ENCODE measurements at regions not wholly inside any gene's neighbourhood (a gene's known extent, or its start where the extent isn't known, plus 50 kb on each side); places are given as distances from the start of the nearest gene placed in this dataset.

- TF ChIP-seq POLR2AphosphoS5 (IDR thresholded peaks at IDR 0.05): no peak
- TF ChIP-seq CTCF (IDR thresholded peaks at IDR 0.05; ENCODE audit: poor library complexity, severe bottlenecking): no peak
- no peak for TF ChIP-seq EZH2 (IDR thresholded peaks at IDR 0.05; ENCODE audit: borderline replicate concordance, insufficient read depth, low read length, poor library complexity, severe bottlenecking)
- TF ChIP-seq MXI1 (conservative IDR thresholded peaks at IDR 0.05; ENCODE audit: poor library complexity, severe bottlenecking): no peak
- no peak for TF ChIP-seq RAD21 (conservative IDR thresholded peaks at IDR 0.05)
- no peak for TF ChIP-seq SMC3 (conservative IDR thresholded peaks at IDR 0.05; ENCODE audit: poor library complexity)
- no peak for TF ChIP-seq REST (IDR thresholded peaks at IDR 0.05; ENCODE audit: borderline replicate concordance)
- no peak for TF ChIP-seq EP300 (conservative IDR thresholded peaks at IDR 0.05; ENCODE audit: poor library complexity, severe bottlenecking)
Measured at GRCh38 chr3:20769430-20769829, 583.4 kb upstream of the SGO1 start.

Measured in neural cell (in vitro differentiated cells).